ENCODE measurements at regions not wholly inside any gene's neighbourhood (a gene's known extent, or its start where the extent isn't known, plus 50 kb on each side); places are given as distances from the start of the nearest gene placed in this dataset.

DNA sequence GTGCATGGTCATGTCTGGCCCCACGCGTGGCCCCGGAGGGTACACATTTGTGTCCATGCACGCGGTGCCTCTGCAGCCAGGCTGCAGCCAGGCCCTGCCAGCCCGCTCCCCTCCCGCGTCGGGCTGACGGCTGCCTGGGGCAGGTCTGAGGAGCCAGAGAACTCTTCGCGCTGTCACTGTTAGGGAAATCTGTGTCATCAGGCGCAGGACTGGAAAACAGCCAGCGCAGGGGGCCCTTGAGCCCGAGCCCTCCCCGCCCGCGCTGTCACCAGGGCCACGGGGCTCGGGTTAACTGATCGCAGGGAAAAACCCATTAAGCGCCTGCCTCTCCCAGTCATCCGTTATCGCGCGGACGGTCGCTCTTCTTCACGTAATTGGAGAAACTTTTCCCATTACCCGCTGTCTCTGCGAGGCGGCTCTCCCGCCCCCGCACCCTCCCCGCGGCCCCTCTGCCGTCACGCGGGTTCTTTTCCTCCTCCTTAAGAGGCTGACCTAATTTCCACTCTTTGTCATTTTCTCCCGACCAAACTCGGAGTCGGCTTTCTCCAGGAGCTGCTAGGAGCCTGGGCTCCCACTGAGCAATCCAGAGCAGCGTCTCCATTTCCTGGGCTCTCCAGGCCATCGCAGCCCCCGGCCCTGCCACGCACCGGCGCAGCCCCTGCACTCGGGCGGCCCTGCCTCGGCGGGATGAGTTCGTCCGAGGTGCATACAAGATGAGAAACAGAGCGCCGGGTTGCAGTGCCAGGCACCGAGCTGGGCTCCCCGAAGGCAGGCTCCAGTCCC lies 57.5 kb upstream of the PRR23E start:
- DNase-seq (ENCODE audit: low spot score), result no peak

DNA sequence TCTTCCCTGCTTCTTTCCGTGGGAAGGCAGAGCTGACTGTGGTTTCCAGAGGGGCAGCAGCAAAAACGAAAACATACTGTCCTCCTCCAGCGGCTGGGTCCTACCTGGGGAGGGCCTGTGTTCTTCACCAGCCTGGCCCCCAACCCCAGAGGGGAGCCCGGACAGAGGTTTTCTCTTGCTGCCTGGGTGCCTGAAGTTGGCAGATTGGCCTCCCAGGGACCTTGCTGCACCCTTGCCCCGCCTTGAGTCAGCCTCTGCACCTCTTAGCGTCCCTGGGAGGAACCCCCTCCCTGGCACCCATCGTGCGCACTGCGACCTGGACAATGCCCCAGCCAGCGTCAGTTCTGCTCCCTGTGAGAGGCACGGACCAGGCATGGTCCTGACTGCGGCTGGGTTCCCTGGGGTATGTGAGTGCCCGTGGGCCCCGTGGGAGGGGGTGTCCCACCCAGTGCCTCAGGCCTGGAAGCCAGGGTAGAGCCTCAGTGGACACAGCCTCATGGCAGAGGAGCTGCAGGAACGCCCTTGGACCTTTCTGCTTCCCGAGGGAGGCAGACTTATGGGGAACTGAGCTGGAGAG lies 56.8 kb upstream of the PRR23E start:
- no peak for DNase-seq (ENCODE audit: low spot score)

- no peak for DNase-seq (ENCODE audit: low spot score)
Observed at GRCh38 chr3:127136706-127137105, 56.2 kb upstream of the PRR23E start.

GRCh38 chr3:127137113-127137512 lies 55.8 kb upstream of the PRR23E start:
- DNase-seq (ENCODE audit: low spot score), result no peak

DNA sequence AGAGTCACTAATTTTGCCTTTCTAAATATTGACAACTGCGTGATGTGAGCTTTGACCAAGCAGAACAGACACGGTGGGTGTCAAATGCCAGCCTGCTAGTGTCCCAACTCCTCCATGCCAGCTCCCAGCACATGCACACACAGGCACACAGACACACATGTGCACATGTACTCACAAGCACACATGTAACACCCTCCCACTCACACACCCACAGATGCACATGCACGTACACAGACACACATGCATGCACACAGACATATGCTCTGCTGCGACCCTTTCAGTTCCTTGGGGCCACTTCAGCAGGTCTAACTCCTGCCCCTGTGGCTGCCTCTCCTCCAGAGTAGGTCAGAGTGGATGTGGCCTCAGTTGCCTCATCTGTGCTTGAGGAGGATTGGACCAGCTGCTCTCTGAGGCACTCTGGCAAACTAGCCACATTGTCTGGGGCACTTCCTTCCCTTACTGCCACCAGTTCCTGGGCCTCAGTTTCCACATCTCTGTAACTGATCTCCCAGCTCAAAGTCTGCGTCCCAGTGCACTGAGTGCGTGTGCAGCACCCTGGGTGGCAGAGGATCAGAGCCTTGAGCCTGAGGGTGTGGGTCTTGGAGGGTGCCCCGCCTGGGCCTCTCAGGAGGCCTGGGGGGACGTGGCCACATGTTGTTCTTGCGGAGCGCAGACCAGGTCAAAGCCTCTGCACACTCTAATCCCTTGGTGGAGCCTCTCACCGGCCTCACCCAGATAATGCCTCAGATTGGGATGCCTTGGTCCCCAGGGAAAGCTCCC lies 55.0 kb upstream of the PRR23E start:
- DNase-seq (ENCODE audit: low spot score), result no peak

- DNase-seq (ENCODE audit: low spot score), result no peak
Observed at GRCh38 chr3:127139601-127140500, 53.1 kb upstream of the PRR23E start.

DNA sequence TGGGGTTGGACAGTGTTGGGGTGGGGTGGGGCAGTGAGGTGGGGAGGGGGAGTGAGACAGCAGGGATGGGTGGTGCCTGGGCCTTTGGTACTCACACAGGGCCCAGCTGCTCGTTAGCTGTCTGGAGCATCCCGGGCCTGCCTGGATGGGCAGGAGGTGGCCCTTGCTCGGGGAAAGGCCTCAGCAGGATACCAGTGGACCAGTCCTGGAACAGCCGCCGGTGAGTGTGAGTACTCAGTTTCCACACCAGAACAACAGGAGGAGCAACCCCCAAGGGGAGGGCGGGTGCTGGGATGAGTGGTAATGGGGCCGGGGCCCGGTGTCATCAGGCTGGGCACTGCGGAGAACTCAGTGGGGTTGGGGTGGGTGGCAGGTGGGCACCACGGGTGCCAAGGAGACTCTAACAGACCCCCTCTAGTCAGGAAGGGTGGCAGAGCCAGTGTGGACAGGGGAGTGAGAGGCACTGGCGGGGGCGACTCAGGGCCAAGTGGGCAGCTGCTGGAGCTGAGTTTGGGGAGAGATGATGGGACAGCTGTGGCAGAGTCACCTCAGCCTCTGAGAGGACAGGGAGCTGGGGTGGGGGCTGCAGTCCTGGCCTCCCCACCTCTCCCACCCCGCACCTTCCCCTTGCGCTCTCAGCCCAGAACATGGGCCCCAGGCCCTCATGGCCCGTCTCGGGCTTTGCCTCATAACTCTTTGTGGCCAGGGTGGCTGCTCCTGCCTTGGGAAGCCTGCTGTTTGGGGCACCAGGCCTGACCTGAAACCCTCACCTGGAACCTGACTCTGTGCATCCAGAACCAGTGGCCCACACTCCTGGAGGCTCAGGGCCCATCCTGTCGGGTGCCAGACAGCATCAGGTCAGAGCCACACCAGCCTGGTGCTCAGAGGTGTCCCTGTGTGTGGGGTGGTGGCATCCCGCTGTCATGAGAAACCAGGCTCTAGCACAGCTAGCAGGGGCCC lies 52.1 kb upstream of the PRR23E start:
- DNase-seq (ENCODE audit: low spot score), result no peak

DNA sequence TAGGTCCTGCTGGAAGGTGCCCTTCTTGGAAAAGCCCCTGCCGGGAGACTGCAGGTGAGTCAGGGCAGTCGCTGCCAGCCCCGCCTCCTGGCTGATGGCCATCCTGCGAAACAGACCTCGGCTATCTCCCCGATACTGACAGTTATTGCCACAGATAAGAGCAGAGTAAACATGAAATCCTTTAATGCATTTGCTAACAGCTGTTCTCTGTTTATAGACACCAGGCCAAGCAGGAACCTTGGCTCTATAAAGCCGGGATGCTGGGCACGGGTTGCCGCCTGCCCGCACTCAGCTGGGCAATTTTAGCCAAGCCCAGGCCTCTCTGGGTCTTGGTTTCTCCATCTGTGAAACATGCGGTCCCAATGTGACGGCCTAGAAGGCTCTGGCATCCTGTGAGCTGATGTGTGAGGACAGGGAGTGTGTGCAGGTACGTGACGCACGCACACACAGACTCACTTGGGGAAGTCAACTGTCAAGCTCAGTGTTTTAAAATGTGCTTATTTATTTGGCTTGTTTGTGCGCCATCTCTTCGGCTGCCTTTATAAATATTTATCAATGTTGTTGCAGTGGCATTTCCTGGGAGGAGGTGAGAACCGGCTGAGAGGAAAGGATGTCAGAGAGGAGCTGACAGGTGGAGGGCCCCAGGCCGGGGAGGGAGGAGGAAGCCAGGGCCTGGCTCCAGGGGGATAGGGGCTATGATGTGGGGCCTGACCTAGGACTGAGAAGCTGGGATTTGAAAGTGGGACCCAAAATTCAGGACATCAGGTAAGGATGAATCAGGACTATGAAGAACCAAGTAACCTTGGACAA lies 50.8 kb upstream of the PRR23E start:
- DNase-seq (ENCODE audit: low spot score), result no peak
